ENCODE measurements at regions not wholly inside any gene's neighbourhood (a gene's known extent, or its start where the extent isn't known, plus 50 kb on each side); places are given as distances from the start of the nearest gene placed in this dataset.
"Not testable (repeated sequence)": the region's sequence is repeated elsewhere in the genome, so short reads cannot be mapped to it uniquely, and the experiment has no call there.

- no peak for DNase-seq
Observed at GRCh38 chr2:239801404-239802184, 223.5 kb downstream of the NDUFA10 start.

GRCh38 chr2:239800785-239801386, 224.3 kb downstream of the NDUFA10 start:
- DNase-seq = no peak

- DNase-seq = no peak
Observed at GRCh38 chr2:239797316-239797715, 227.8 kb downstream of the NDUFA10 start.

- DNase-seq = not testable (repeated sequence)
Observed at GRCh38 chr2:239795761-239796160, 229.4 kb downstream of the NDUFA10 start.

GRCh38 chr2:239793836-239794235, 231.3 kb downstream of the NDUFA10 start:
- no peak for DNase-seq

GRCh38 chr2:239793086-239793485, 232.1 kb downstream of the NDUFA10 start:
- DNase-seq = no peak

- DNase-seq = no peak
Observed at GRCh38 chr2:239792405-239793084, 232.6 kb downstream of the NDUFA10 start.

- no peak for DNase-seq
Observed at GRCh38 chr2:239791526-239792404, 233.4 kb downstream of the NDUFA10 start.

- DNase-seq = no peak
Observed at GRCh38 chr2:239790721-239791120, 234.4 kb downstream of the NDUFA10 start.

- no peak for DNase-seq
Observed at GRCh38 chr2:239790313-239790712, 234.8 kb downstream of the NDUFA10 start.

GRCh38 chr2:239789711-239790110, 235.4 kb downstream of the NDUFA10 start:
- DNase-seq = no peak

DNA sequence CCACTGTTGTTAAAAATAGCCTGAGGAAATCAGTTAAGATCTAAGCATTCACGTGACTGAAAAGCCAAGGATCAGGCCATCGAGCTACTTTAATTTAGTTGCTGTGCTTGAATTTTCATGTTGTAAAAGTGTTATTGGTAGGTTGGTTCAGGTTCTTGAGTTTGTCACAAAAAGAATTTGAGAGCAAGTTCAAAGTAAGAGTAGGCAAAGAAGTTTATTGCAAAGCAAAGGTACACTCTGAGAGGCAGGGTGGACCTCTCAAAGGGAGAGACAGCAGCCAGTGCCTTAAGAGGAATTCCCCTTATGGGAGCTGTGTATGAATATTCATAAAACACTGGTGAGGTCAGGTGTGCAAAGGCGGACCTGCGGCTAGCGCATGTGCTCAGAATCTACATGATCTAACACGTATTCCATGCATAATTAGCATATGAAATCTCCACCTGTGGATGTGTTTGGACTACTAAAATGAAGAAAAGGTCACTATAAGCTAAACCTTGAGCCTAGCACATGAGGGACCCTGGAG, 236.5 kb downstream of the NDUFA10 start:
- DNase-seq = no peak

DNA sequence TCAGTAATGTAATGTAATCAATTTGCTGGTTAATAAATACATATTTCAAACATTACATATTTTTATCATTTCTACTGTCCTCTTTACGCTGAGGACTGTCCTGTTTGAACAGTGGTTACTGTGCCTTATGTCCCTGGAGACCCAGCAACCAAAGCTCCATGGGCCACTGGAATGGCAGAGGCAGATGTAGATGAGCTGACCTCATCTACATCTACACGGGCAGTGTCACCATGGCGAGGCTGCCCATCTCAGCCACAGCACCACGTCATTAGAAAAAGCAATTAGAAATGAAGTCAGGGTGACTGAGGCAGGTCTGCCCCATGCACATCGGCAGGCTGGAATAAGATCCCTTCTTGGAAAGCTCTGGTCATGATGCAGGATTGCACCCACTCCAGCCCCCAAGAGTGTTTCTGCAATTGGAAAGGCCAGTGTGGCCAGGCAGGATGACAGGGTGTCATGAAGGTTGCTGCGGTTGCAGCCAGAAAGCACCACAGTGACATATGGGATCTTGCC, 237.5 kb downstream of the NDUFA10 start:
- DNase-seq = no peak

DNA sequence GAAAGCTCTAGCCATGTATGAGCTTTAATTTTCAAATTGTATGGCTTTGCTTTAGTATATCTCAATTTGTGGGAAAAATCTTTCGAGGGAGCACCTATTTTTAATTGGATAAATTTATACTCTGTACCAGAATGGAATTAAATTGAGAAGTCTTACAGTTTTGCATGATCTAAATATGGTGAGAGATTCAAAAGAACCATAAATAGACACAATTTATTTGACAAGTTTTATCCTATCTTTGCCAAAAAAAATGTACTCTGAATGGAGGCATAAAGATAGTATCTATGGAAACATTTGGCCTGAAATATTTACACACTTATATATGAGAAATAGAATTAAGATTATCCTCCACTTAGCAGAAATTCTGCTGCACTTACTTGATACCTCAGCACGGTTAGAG, 238.4 kb downstream of the NDUFA10 start:
- no peak for DNase-seq

DNA sequence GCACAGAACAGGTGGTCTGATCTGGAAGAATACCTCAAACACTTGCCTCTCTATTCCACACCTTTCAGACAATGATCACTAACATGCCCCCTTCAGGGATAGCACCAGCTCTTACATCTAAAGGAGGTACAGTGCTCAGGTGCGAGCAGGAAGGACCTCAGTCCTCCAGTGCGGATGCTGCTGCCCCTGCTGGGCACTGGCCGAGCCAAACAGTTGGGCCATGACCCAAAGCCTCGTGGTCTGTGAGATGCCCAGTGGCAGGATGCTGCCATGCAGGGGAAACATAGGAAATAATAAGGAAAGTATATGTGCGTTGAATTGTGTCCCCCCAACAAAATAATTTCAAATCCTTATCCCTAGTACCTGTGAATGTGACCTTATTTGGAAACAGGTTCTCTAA, 243.7 kb downstream of the NDUFA10 start:
- no peak for DNase-seq

GRCh38 chr2:239780236-239780994, 244.7 kb downstream of the NDUFA10 start:
- no peak for DNase-seq

GRCh38 chr2:239779584-239779983, 245.6 kb downstream of the NDUFA10 start:
- no peak for DNase-seq

DNA sequence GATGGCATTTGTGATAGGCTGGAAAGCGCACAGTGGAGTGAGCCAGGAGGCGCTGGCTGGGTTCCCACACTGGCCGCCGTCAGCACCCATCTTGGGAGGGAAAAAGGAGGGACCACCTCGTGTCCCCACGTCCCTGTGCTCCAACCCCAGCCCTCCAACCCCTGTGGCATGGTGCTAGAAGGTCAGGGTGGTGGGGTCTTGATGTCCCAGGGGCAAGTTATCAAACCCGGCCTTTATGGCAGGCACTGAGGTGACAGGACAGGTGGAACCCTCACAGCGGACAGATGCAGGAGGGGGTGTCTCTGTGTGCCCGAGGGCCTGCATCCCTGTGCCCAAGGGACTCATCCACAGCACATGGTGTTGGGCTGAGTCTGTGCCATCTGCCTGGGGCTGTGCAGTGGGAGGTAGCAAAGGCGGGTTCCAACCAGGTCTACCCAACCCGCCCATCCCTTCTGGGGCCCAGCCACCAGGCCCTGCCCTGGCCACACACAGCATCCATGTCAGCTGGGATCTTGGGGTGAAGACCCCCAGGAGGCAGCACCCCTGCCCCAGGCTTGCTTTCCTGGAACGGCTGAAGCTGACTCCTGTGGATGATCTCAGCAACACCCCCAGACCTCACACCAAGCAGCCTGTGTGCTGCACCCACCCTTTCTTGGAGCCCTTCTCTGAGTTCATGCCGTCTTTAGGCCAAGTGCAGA, 246.1 kb downstream of the NDUFA10 start:
- no peak for DNase-seq

DNA sequence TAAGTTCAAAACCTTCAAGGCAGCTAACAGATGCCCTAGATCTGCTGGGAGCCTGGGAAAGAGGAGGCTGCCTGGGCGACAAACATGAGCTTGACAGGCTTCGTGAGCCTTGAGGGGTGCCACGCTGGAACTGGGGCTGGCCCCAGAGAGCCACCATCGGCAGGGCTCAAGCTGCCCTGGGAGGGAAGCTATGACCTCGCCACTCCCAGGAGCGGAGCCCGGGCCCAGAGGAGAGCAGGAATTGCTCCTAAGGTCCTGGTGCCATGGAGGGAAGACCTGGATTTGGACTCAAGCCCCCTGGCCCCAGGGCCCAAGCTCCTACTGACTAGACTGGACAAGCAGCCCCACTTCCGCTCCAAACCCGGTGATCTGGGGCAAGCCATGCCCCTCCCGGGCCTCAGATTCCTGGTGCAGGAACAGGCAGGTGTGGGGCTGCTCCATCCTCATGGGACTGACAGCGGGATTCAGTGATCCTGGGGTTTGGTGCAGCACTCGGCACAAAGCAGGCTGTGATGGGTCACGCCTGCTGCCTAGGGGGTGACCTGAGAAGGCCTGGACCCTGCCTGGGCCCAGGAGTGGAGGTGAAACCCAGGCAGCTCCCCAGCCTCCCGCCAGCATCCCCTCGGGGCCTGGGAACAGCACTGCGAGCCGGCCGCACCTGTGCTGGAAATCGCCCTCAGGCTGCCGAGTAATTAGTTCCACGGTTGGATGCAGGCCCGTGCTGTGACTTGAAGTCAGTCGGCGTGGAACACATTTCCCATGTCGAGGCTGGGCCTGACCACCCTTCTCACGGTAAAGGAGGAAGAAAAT, 246.9 kb downstream of the NDUFA10 start:
- no peak for DNase-seq

DNA sequence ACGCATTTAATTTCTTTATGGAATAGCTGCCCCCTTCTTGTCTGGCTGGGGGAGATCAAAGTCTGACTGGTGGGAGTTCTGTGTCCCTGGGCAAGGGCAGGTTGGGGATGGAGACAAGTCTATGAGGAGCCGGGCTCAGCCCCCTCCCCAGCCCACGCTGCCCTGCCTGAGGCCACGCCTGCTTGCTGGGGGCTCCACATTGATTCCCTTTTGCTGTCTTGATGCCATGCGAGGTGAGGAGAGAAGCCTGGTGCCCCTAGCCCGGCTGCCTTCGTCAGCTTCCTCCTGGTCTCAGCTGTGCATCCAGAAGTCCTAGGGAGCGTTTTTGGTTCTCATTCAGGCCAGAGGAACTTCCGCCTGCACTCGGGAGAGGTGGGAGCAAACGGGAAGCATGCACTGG, 247.9 kb downstream of the NDUFA10 start:
- DNase-seq = no peak
